GM04503 (cell line): ENCODE measurements at regions not wholly inside any gene's neighbourhood (a gene's known extent, or its start where the extent isn't known, plus 50 kb on each side); places are given as distances from the start of the nearest gene placed in this dataset.
A peak's percentile ranks its signal among the peaks of the same experiment; 100 is the strongest.
"Not testable (repeated sequence)": the region's sequence is repeated elsewhere in the genome, so short reads cannot be mapped to it uniquely, and the experiment has no call there.

Source experiments
- DNase-seq: peaks from one replicate; pipeline ENCODE4 v3.0.0-alpha.2; 2012; ENCODE audit warnings: low read depth

GRCh38 chr6:10180138-10181074 is 234.5 kb downstream of the TFAP2A start:
- no peak for DNase-seq

- DNase-seq = no peak
Measured at GRCh38 chr6:10177704-10178103, 237.2 kb downstream of the TFAP2A start.

DNA sequence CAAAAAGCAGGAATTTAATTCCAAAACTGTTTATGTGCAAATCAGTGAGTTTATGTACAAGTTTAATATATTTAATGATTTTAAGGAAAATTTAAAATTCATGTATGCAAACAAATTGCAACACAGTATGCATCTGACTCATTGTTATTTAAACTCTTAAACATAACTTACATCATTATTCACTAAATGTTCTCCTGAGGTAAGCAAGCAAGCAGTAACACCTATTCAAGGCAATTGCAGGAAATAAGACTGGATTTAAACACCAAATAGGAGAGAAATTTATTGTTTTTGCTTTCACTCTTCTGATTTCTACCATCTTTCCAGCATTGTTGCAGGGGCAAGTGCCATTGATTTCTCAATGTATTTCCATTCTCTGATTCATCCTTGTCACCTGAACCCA is 239.5 kb downstream of the TFAP2A start:
- DNase-seq = no peak

DNA sequence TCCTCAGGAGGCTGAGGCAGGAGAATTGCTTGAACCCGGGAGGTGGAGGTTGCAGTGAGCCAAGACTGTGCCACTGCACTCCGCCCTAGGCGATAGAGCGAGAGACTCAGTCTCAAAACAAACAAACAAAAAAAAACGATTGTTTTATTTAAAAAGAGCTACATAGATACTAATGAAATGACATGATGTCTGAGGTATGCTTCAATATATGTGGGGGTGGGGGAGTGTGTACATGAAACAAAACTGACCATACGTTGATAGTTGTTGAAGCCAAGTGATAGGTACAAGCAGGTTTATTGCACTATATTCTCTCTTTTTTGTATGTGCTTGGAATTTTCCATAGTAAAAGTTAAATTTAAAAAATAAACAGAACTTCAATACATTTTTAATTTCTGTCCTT is 240.1 kb downstream of the TFAP2A start:
- no peak for DNase-seq

DNA sequence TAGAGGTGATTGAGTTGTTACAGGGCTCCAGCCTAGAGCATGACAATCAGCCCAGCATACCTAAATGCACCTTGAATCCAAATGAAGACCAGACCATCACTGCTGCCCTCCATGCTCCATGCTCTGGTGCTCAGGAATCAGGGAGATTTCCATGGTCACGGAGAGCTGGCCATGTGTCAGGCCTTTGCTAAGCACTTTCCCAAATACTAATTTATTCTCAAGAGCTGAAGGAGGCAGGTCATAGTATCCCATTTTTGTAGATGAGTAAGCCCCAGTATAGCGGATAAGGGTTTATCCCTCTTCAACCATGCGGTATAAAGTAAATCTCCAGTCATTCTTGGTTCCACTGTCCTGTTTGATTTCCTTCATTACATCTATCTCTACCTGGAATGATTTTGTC is 240.8 kb downstream of the TFAP2A start:
- DNase-seq = no peak

DNA sequence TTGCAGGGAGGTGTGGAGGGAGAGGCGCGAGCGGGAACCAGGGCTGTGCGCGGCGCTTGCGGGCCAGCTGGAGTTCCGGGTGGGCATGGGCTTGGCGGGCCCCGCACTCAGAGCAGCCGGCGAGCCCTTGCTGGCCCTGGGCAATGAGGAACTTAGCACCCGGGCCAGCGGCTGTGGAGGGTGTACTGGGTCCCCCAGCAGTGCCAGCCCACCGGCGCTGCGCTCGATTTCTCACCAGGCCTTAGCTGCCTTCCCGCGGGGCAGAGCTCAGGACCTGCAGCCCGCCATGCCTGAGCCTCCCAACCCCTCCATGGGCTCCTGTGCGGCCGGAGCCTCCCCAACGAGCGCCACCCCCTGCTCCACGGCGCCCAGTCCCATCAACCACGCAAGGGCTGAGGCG is 243.2 kb downstream of the TFAP2A start:
- DNase-seq = not testable (repeated sequence)

GRCh38 chr6:10170816-10171215 is 244.1 kb downstream of the TFAP2A start:
- no peak for DNase-seq

GRCh38 chr6:10166031-10166430 is 248.8 kb downstream of the TFAP2A start:
- no peak for DNase-seq

DNA sequence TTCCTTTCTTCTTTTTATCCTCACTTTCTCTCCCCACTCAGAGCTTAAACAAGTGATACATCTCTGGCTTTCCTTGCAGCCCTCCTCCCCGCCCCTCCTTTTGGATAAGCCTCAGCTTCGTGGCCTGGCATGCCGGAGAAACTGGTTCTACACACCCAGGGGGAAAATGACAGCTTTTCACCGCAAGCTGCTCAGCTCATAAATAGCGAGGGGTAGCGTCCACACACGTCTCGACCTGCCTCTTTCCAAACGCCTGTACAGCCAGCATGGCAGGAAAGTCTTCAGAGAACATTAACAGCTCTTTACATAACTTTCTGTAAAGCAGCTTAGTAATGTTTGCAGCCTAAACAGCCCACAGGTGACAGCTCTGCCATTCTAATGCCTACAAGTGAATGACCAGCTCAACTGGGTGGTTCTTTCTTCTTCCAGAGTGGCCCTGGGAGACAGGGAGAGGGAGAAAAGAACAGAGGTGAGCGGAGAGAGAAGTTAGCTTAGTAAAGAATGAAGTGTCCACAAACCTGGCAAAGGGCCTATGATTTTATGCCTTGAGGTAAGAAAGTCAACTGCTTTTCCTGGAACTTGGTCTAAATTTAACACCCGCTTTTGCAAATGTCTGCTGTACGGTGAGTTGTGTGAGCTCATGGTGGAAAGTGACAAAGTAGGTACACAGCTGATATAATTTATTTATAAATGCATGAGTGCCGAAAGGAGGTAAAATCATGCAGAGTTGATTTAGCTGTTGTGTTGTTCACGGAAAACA is 251.5 kb downstream of the TFAP2A start:
- DNase-seq = no peak

GRCh38 chr6:10156875-10157274 is 258.0 kb downstream of the TFAP2A start:
- no peak for DNase-seq

GRCh38 chr6:10154251-10154650 is 260.6 kb downstream of the TFAP2A start:
- DNase-seq = no peak

GRCh38 chr6:10151144-10151915 is 263.5 kb downstream of the TFAP2A start:
- DNase-seq = peak; percentile 3

GRCh38 chr6:10149603-10150002 is 265.3 kb downstream of the TFAP2A start:
- no peak for DNase-seq

- peak; percentile 5 for DNase-seq
Measured at GRCh38 chr6:10146715-10147451, 268.0 kb downstream of the TFAP2A start.

GRCh38 chr6:10144772-10145171 is 270.1 kb downstream of the TFAP2A start:
- no peak for DNase-seq

DNA sequence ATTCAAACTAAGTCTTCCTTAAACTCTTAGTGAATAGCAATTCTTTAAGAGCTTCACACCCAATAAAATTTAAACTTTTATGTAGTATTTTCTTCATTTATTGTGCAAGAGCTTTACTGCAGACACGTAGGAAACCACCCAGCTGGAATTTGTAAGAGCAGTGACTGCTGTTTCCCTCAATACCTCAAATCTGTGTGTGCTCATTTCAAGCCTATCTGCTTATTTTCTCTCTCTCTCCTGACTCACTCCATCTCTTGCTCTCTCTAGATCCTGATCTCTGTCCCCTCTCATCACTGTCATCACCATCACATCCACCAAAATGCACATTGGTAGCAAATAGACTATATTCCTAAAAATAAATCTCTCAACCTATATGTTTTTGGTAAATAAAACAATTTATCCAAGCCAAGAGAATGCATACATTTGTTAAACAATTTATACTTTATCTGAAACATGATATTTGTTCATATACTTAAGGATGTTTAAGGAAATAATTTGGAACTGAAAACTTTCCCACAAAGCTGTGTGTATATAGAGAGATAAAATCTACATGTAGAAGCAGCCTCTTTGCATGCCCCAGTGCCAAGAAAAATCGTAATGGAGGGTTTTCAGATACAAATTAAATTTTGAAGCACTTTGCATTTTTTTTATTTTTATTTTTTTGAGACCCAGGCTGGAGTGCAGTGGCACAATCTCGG is 273.0 kb downstream of the TFAP2A start:
- no peak for DNase-seq

DNA sequence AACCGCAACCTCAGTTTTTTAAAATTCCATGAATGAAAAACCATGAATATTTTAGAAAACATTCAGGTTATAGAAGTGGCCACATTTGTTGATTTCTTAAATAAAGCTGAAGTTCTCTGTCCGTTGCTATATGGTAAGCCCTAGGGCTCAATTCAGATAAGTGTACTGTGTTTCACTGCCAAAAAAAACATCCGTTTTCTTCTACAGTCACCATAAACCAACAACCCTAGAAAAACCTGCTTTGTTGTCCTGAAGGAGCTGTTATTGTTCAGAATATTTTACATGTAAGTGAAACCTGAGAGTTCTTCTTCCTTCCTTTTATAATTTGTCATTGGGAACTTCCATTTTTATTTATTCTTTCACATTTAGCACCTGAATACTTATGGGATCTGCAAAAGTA is 274.1 kb downstream of the TFAP2A start:
- DNase-seq = no peak

DNA sequence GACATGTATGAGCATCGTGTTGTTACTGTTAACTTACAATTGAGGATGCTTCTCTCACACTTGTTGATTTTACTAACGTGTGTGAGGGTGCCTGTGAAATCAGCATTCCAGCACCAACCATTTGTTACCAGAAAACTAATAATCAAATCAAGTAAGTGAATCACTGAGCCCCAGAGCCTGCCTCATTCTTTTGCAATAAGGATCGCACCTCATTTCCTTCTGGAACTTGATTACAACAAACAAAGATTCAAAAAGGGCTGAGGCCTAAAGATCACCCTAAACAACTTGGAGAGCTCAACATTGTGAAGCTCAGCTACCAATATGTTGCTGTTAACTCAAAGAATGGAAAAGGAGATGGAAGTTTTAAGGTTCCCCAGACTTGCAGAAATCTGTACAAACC is 274.7 kb downstream of the TFAP2A start:
- no peak for DNase-seq

DNA sequence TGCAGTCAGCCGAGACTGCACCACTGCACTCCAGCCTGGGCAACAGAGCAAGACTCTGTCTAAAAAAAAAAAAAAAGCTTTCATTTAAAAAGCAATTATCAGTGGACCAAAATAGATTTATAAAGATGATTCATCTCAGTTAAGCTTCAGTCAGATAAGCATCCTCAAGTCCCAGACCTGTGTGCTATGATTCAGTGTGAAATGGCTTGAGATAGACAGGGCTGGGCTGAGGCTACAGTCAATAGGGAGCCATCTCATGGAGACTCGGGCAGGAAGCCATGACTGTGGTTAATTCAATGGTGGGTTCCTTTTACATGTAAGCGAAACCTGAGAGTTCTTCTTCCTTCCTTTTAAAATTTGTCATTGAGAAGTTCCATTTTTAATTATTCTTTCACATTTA is 276.0 kb downstream of the TFAP2A start:
- no peak for DNase-seq

DNA sequence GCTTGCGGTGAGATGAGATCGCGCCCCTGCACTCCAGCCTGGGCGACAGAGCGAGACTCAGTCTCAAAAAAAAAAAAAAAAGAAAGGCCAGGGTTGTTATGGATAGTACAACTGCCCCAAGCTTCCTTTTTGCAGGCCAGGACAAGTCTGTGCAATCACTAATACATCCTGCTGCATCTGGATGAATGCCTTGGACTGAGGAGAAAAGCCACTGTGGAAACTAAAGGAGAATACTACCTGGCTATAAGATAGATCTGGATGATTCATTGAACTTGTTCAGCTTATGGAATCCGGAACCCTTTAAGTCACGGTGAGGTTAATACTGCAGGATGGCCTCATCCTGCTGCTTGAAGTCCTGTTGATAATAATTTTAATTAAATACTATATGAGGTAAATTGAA is 278.2 kb downstream of the TFAP2A start:
- DNase-seq = no peak

- DNase-seq = not testable (repeated sequence)
Measured at GRCh38 chr6:10134185-10134584, 280.7 kb downstream of the TFAP2A start.
